HCT116 (cell line): ENCODE measurements at regions not wholly inside any gene's neighbourhood (a gene's known extent, or its start where the extent isn't known, plus 50 kb on each side); places are given as distances from the start of the nearest gene placed in this dataset.

Experiments used
- ATAC-seq: fragments of 200-7000 bp; cut with Tn5 transposase; 2 replicates; pipeline ENCODE4 v1.9.1; 2020; ENCODE audit warnings: mild to moderate bottlenecking, moderate library complexity
- BruUV-seq: library from RNA; stranded (reverse); fragments of 400-500 nt; replicated peaks from 2 replicates; lab custom pipeline; 2021; lab: Mats Ljungman, UMichigan
- CTCF ChIA-PET: fragments of 300-600 bp; sonication (Branson Sonifier 250); formaldehyde crosslinking; loops from one replicate; lab custom pipeline; 2021; ENCODE audit warnings: antibody characterized with exemption; lab: Charles Lee
- POLR2A ChIA-PET: fragments of 300-600, 350-600 bp; sonication (Branson Sonifier 250); formaldehyde crosslinking; loops from one replicate; lab custom pipeline; 2021; ENCODE audit warnings: antibody characterized with exemption; lab: Charles Lee
- RAD21 ChIA-PET, 2 experiments: fragments of 300-600 bp; sonication (Branson Sonifier 250); formaldehyde crosslinking; loops; one replicate each; lab custom pipeline; 2023; ENCODE audit warnings: low total read pairs in 2 of 2; ENCODE audit not compliant: uncharacterized antibody in 2 of 2, unreplicated experiment in 2 of 2, low non-redundant PET in 1 of 2; lab: Charles Lee
- DNase-seq: peaks from one replicate; pipeline ENCODE4 v3.0.0-alpha.2; 2010; ENCODE audit warnings: low read depth, low spot score
- H2AFZ ChIP-seq: fragments of 200-600 bp; shearing (Covaris generic), sonication (generic); 2 replicates; pipeline ENCODE4 v1.6.1; 2017; ENCODE audit warnings: low read depth, mixed run types, mixed read lengths, antibody characterized with exemption, low read length; ENCODE audit not compliant: poor library complexity, severe bottlenecking
- H3K27ac ChIP-seq: 2 replicates; pipeline ENCODE4 v1.5.1; 2012; ENCODE audit warnings: low read depth, low read length
- H3K27me3 ChIP-seq: fragments of 200-600 bp; sonication (generic); 2 replicates; pipeline ENCODE4 v1.6.1; 2016; ENCODE audit warnings: mixed run types, low read length, mixed read lengths; ENCODE audit not compliant: insufficient read depth
- H3K36me3 ChIP-seq, 2 experiments: fragments of 200-500 bp in 1 of 2; fragments of 200-600 bp in 1 of 2; sonication (Bioruptor generic) in 1 of 2; sonication (generic) in 1 of 2; 2 replicates each; pipeline versions ENCODE4 v1.5.1 to v1.6.1; 2014 to 2016; ENCODE audit warnings: low read length in 2 of 2, inconsistent platforms in 1 of 2, mixed read lengths in 1 of 2, mixed run types in 1 of 2; ENCODE audit not compliant: insufficient read depth in 2 of 2, control insufficient read depth in 1 of 2
- H3K4me1 ChIP-seq, 2 experiments: fragments of 200-600 bp in 1 of 2; sonication (generic) in 1 of 2; 2 replicates each; pipeline versions ENCODE4 v1.5.1 to v1.6.1; 2012 to 2017; ENCODE audit warnings: low read length in 2 of 2, inconsistent platforms in 1 of 2, mild to moderate bottlenecking in 1 of 2, mixed read lengths in 1 of 2, mixed run types in 1 of 2, moderate library complexity in 1 of 2; ENCODE audit not compliant: insufficient read depth in 2 of 2, control insufficient read depth in 1 of 2
- H3K4me2 ChIP-seq: fragments of 200-600 bp; sonication (generic); 2 replicates; pipeline ENCODE4 v1.6.1; 2017; ENCODE audit warnings: mixed run types, low read length, mixed read lengths
- H3K4me3 ChIP-seq, 2 experiments: fragments of 200-600 bp in 1 of 2; sonication (generic) in 1 of 2; replicated peaks in 1 of 2; 2 replicates each; pipeline ENCODE4 v1.5.1; 2011 to 2016; ENCODE audit warnings: low read length in 2 of 2, control low read depth in 1 of 2, low read depth in 1 of 2, mild to moderate bottlenecking in 1 of 2, mixed read lengths in 1 of 2, mixed run types in 1 of 2
- H3K79me2 ChIP-seq: fragments of 200-600 bp; sonication (generic); 2 replicates; pipeline ENCODE4 v1.6.1; 2017; ENCODE audit warnings: mild to moderate bottlenecking, mixed run types, low read length, moderate library complexity, mixed read lengths; ENCODE audit not compliant: insufficient read depth
- H3K9ac ChIP-seq: fragments of 200-600 bp; sonication (generic); 2 replicates; pipeline ENCODE4 v1.6.1; 2016; ENCODE audit warnings: low read length, mixed read lengths
- H3K9me2 ChIP-seq: fragments of 200-600 bp; sonication (generic), shearing (Covaris generic); 2 replicates; pipeline ENCODE4 v1.6.1; 2017; ENCODE audit warnings: mixed run types, mild to moderate bottlenecking, moderate library complexity; ENCODE audit not compliant: insufficient read depth
- H3K9me3 ChIP-seq, 2 experiments: fragments of 200-500 bp in 1 of 2; fragments of 200-600 bp in 1 of 2; sonication (Bioruptor generic) in 1 of 2; sonication (generic) in 1 of 2; 2 replicates each; pipeline ENCODE4 v1.6.1; 2014 to 2017; ENCODE audit warnings: low read length in 2 of 2, mixed read lengths in 2 of 2, inconsistent platforms in 1 of 2, low read depth in 1 of 2, mild to moderate bottlenecking in 1 of 2, mixed run types in 1 of 2, moderate library complexity in 1 of 2; ENCODE audit not compliant: control insufficient read depth in 1 of 2, insufficient read depth in 1 of 2
- H4K20me1 ChIP-seq: fragments of 200-600 bp; sonication (generic), shearing (Covaris generic); 2 replicates; pipeline ENCODE4 v1.6.1; 2017; ENCODE audit warnings: mixed run types, mild to moderate bottlenecking, moderate library complexity; ENCODE audit not compliant: insufficient read depth
- ATF3 ChIP-seq: IDR thresholded peaks from 2 replicates; pipeline ENCODE4 v1.6.1; 2012
- CEBPB ChIP-seq: IDR thresholded peaks from 2 replicates; pipeline ENCODE4 v1.6.1; 2012; ENCODE audit warnings: low read depth
- EGR1 ChIP-seq: IDR thresholded peaks from 2 replicates; pipeline ENCODE4 v1.6.1; 2012; ENCODE audit warnings: low read depth
- ELF1 ChIP-seq: IDR thresholded peaks from 2 replicates; pipeline ENCODE4 v1.6.1; 2012; ENCODE audit warnings: low read depth, borderline replicate concordance
- EZH2 ChIP-seq: fragments of 200-600 bp; sonication (generic); IDR thresholded peaks from 2 replicates; pipeline ENCODE4 v1.6.1; 2017; ENCODE audit warnings: antibody characterized with exemption, mixed run types
- FOSL1 ChIP-seq: IDR thresholded peaks from 2 replicates; pipeline ENCODE4 v1.6.1; 2012; ENCODE audit warnings: low read depth
- POLR2A ChIP-seq: IDR thresholded peaks from 2 replicates; pipeline ENCODE4 v1.7.0; 2011; ENCODE audit warnings: borderline replicate concordance; ENCODE audit not compliant: insufficient read depth, insufficient read length; ENCODE audit errors: extremely low read depth
- POLR2AphosphoS5 ChIP-seq: IDR thresholded peaks from 2 replicates; pipeline ENCODE4 v1.6.1; 2011; ENCODE audit warnings: mild to moderate bottlenecking, low read depth, low read length, moderate library complexity
- RAD21 ChIP-seq: IDR thresholded peaks from 2 replicates; pipeline ENCODE4 v1.6.1; 2012; ENCODE audit warnings: low read depth, mild to moderate bottlenecking
- SIN3A ChIP-seq: IDR thresholded peaks from 2 replicates; pipeline ENCODE4 v1.6.1; 2012; ENCODE audit warnings: low read depth
- SP1 ChIP-seq: IDR thresholded peaks from 2 replicates; pipeline ENCODE4 v1.6.1; 2012; ENCODE audit warnings: low read depth
- SRF ChIP-seq: IDR thresholded peaks from 2 replicates; pipeline ENCODE4 v1.6.1; 2012; ENCODE audit warnings: low read depth
- YY1 ChIP-seq: IDR thresholded peaks from 2 replicates; pipeline ENCODE4 v1.6.1; 2011; ENCODE audit warnings: low read length, low read depth, moderate library complexity, mild to moderate bottlenecking; ENCODE audit not compliant: insufficient replicate concordance; ENCODE audit errors: extremely low read depth
- ZFX ChIP-seq: fragments of 450-650 bp; IDR thresholded peaks from 2 replicates; pipeline ENCODE4 v1.6.1; 2017
- intact Hi-C: fragments of 100-400 bp; cut with micrococcal nuclease; formaldehyde crosslinking; loops from 2 replicates; pipeline ENCODE4 v1.10.0; 2022
- TF ChIP-seq, protein P1 (sequence below): IDR thresholded peaks from 2 replicates; pipeline ENCODE4 v1.6.1; 2012
- TF ChIP-seq, protein P2 (sequence below), 3 experiments: fragments of 200-600 bp in 1 of 3; sonication (generic) in 1 of 3; IDR thresholded peaks in 2 of 3; conservative IDR thresholded peaks in 1 of 3; 2 replicates each; pipeline ENCODE4 v1.5.1; 2012 to 2017; ENCODE audit warnings: low read depth in 2 of 3, low read length in 2 of 3, antibody characterized with exemption in 1 of 3, borderline replicate concordance in 1 of 3, control low read depth in 1 of 3, mild to moderate bottlenecking in 1 of 3, mixed read lengths in 1 of 3, mixed run types in 1 of 3, moderate library complexity in 1 of 3; ENCODE audit not compliant: insufficient read depth in 1 of 3
- TF ChIP-seq, protein P3 (sequence below): IDR thresholded peaks from 2 replicates; pipeline ENCODE4 v1.6.1; 2012; ENCODE audit warnings: low read depth

GRCh38 chr1:112237983-112238545 is 157.9 kb upstream of the CTTNBP2NL start (continued):
- no peak for TF ChIP-seq YY1
- no peak for TF ChIP-seq ZFX

GRCh38 chr1:112239683-112240330 is 156.2 kb upstream of the CTTNBP2NL start:
- H3K9me2 ChIP-seq: no peaks in the 10 kb centered on the region
- no peak overlapping the region for H3K27ac ChIP-seq
- H3K4me2 ChIP-seq: no peak overlapping the region
- ChIA-PET CTCF (no interaction called here), POLR2A (no interaction called here), RAD21 (no interaction called here)
- H3K4me1 ChIP-seq: no peaks in the 10 kb centered on the region
- intact Hi-C loops: no loop called here
- no peak overlapping the region for H3K4me3 ChIP-seq
- no peak for ATAC-seq
- no peaks in the 10 kb centered on the region for H3K79me2 ChIP-seq
- H3K36me3 ChIP-seq: no peaks in the 10 kb centered on the region
- no peaks in the 10 kb centered on the region for H3K9me3 ChIP-seq
- H3K27me3 ChIP-seq: peaks cover 11% of the 10 kb centered on the region; the same call in 1 of the 2 replicates
- BruUV-seq: no TSS peak
- H3K9ac ChIP-seq: no peak overlapping the region
- H4K20me1 ChIP-seq: no peaks in the 10 kb centered on the region
- DNase-seq: no peak
- no peak overlapping the region for H2AFZ ChIP-seq
- TF ChIP-seq, protein P1, sequence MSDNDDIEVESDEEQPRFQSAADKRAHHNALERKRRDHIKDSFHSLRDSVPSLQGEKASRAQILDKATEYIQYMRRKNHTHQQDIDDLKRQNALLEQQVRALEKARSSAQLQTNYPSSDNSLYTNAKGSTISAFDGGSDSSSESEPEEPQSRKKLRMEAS: no peak
- TF ChIP-seq SIN3A (no peak), FOSL1 (no peak), CEBPB (no peak), POLR2AphosphoS5 (no peak), ATF3 (no peak), POLR2A (no peak), EGR1 (no peak), SP1 (no peak), ZFX (no peak), RAD21 (no peak), EZH2 (no peak), YY1 (no peak), SRF (no peak), ELF1 (no peak)
- TF ChIP-seq, protein P2, sequence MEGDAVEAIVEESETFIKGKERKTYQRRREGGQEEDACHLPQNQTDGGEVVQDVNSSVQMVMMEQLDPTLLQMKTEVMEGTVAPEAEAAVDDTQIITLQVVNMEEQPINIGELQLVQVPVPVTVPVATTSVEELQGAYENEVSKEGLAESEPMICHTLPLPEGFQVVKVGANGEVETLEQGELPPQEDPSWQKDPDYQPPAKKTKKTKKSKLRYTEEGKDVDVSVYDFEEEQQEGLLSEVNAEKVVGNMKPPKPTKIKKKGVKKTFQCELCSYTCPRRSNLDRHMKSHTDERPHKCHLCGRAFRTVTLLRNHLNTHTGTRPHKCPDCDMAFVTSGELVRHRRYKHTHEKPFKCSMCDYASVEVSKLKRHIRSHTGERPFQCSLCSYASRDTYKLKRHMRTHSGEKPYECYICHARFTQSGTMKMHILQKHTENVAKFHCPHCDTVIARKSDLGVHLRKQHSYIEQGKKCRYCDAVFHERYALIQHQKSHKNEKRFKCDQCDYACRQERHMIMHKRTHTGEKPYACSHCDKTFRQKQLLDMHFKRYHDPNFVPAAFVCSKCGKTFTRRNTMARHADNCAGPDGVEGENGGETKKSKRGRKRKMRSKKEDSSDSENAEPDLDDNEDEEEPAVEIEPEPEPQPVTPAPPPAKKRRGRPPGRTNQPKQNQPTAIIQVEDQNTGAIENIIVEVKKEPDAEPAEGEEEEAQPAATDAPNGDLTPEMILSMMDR (IDR thresholded peaks at IDR 0.05 in 2 of 3, conservative IDR thresholded peaks at IDR 0.05 in 1 of 3; ENCODE audit: borderline replicate concordance in 1 of 3, insufficient read depth in 1 of 3, low read depth in 2 of 3, low read length in 2 of 3): no peak
- TF ChIP-seq, protein P3, sequence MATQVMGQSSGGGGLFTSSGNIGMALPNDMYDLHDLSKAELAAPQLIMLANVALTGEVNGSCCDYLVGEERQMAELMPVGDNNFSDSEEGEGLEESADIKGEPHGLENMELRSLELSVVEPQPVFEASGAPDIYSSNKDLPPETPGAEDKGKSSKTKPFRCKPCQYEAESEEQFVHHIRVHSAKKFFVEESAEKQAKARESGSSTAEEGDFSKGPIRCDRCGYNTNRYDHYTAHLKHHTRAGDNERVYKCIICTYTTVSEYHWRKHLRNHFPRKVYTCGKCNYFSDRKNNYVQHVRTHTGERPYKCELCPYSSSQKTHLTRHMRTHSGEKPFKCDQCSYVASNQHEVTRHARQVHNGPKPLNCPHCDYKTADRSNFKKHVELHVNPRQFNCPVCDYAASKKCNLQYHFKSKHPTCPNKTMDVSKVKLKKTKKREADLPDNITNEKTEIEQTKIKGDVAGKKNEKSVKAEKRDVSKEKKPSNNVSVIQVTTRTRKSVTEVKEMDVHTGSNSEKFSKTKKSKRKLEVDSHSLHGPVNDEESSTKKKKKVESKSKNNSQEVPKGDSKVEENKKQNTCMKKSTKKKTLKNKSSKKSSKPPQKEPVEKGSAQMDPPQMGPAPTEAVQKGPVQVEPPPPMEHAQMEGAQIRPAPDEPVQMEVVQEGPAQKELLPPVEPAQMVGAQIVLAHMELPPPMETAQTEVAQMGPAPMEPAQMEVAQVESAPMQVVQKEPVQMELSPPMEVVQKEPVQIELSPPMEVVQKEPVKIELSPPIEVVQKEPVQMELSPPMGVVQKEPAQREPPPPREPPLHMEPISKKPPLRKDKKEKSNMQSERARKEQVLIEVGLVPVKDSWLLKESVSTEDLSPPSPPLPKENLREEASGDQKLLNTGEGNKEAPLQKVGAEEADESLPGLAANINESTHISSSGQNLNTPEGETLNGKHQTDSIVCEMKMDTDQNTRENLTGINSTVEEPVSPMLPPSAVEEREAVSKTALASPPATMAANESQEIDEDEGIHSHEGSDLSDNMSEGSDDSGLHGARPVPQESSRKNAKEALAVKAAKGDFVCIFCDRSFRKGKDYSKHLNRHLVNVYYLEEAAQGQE: no peak
